ENCODE measurements at regions not wholly inside any gene's neighbourhood (a gene's known extent, or its start where the extent isn't known, plus 50 kb on each side); places are given as distances from the start of the nearest gene placed in this dataset.

DNA sequence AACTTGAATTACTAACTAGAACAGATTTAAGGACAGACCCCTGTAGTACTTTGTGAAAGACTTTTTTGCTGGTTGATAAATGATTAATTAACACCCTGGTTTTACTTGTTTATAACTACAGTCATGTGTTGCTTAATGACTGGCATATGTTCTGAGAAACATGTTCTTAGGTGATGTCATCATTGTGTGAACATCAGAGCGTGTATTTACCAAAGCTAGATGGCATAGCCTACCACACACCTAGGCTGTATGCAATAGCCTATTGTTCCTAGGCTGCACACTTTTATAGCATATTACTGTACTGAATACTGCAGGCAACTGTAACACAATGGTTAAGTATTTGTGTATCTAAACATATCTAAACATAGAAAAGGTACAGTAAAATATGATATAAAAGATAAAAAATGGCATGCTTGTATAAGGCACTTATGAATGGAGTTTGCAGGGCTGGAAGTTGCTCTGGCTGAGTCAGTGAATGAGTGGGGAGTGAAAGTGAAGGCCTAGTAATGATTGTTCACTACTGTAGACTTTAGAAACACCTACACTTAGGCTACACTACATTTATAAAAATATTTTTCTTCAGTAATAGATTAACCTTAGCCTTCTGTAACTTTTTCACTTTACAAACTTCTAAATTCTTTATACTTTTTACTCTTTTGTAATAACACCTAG is 260.3 kb downstream of the KCNRG start:
- ChIA-PET CTCF (no interaction called here), POLR2A (no interaction called here)
- H3K27ac ChIP-seq (ENCODE audit: low read length in 2 of 2), result no peak overlapping the region
- TF ChIP-seq CTCF (IDR thresholded peaks at IDR 0.05) (no peak), EZH2 (IDR thresholded peaks at IDR 0.05; ENCODE audit: borderline replicate concordance, insufficient read depth, low read depth, low read length, poor library complexity, severe bottlenecking) (no peak)
- H3K4me2 ChIP-seq (replicated peaks; ENCODE audit: low read depth, low read length, poor library complexity, severe bottlenecking), result no peak overlapping the region
- H3K4me1 ChIP-seq (ENCODE audit: control insufficient read depth in 2 of 2, insufficient read depth in 2 of 2, low read length in 2 of 2), result no peaks in the 10 kb centered on the region
- Mint-ChIP-seq H3K27ac (no peak overlapping the region), H3K4me1 (peaks cover 5% of the 10 kb centered on the region), H3K9me3 (ENCODE audit: insufficient read depth) (no peaks in the 10 kb centered on the region), H3K27me3 (no peaks in the 10 kb centered on the region), H3K4me3 (no peak overlapping the region)
- intact Hi-C loops (cut with micrococcal nuclease), result no loop called here
- ATAC-seq (ENCODE audit: low read depth) (no peak), DNase-seq (no peak)
- no peaks in the 10 kb centered on the region for H3K9me3 ChIP-seq (ENCODE audit: control extremely low read depth in 1 of 3, control insufficient read depth in 2 of 3, insufficient read depth in 1 of 3, low read length in 2 of 3)
- H3K79me2 ChIP-seq (ENCODE audit: control insufficient read depth, insufficient read depth, low read length), result no peaks in the 10 kb centered on the region
- H2AFZ ChIP-seq (ENCODE audit: insufficient read depth, low read depth, low read length, poor library complexity, severe bottlenecking), result no peak overlapping the region
- H3K9ac ChIP-seq (ENCODE audit: low read length), result no peak overlapping the region
- no CpG with 5 or more reads among the region's 1 CpG for WGBS (ENCODE audit: insufficient coverage)
- no peaks in the 10 kb centered on the region for H4K20me1 ChIP-seq (ENCODE audit: control insufficient read depth, insufficient read depth, low read length, poor library complexity, severe bottlenecking)
- no peak overlapping the region for H3K4me3 ChIP-seq (ENCODE audit: control extremely low read depth in 1 of 5, extremely low read depth in 1 of 5, insufficient read depth in 1 of 5, low read depth in 2 of 5, low read length in 4 of 5)
- H3K27me3 ChIP-seq (replicated peaks in 1 of 4; ENCODE audit: control extremely low read depth in 1 of 4, control insufficient read depth in 3 of 4, insufficient read depth in 4 of 4, low read length in 3 of 4), result no peaks in the 10 kb centered on the region
- no peaks in the 10 kb centered on the region for H3K36me3 ChIP-seq (replicated peaks in 1 of 2; ENCODE audit: control extremely low read depth in 1 of 2, control insufficient read depth in 1 of 2, extremely low read depth in 1 of 2, insufficient read depth in 2 of 2, low read length in 1 of 2)

DNA sequence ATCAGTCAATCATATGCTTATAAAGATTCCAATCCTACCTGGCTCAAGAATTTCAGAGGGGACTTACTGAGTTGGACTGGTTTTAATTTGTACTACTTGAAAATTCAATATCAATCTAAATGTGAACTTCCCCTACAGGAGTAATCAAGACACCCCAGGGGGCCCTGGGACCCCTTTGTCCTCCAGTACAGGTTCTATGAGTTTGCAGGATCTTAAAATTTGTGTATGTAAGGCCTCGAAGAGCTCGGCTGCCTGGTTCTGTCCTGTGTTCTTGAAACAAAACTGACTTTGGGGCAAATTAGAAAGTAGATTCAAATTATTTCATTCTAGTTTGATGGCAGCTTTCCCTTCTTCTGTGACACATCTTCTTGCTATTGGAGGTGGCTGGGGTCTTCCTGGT is 261.3 kb downstream of the KCNRG start:
- H3K4me3 ChIP-seq (ENCODE audit: control extremely low read depth in 1 of 5, extremely low read depth in 1 of 5, insufficient read depth in 1 of 5, low read depth in 2 of 5, low read length in 4 of 5), result no peak overlapping the region
- no peaks in the 10 kb centered on the region for H3K4me1 ChIP-seq (ENCODE audit: control insufficient read depth in 2 of 2, insufficient read depth in 2 of 2, low read length in 2 of 2)
- Mint-ChIP-seq H3K4me1 (no peaks in the 10 kb centered on the region), H3K27ac (no peak overlapping the region), H3K27me3 (no peaks in the 10 kb centered on the region), H3K4me3 (no peak overlapping the region), H3K9me3 (ENCODE audit: insufficient read depth) (no peaks in the 10 kb centered on the region)
- H3K36me3 ChIP-seq (replicated peaks in 1 of 2; ENCODE audit: control extremely low read depth in 1 of 2, control insufficient read depth in 1 of 2, extremely low read depth in 1 of 2, insufficient read depth in 2 of 2, low read length in 1 of 2), result no peaks in the 10 kb centered on the region
- no peak overlapping the region for H3K27ac ChIP-seq (ENCODE audit: low read length in 2 of 2)
- intact Hi-C loops (cut with micrococcal nuclease), result no loop called here
- TF ChIP-seq CTCF (IDR thresholded peaks at IDR 0.05), result no peak
- no peak for TF ChIP-seq EZH2 (IDR thresholded peaks at IDR 0.05; ENCODE audit: borderline replicate concordance, insufficient read depth, low read depth, low read length, poor library complexity, severe bottlenecking)
- no peak overlapping the region for H3K9ac ChIP-seq (ENCODE audit: low read length)
- no peak for ATAC-seq (ENCODE audit: low read depth)
- H3K9me3 ChIP-seq (ENCODE audit: control extremely low read depth in 1 of 3, control insufficient read depth in 2 of 3, insufficient read depth in 1 of 3, low read length in 2 of 3), result no peaks in the 10 kb centered on the region
- DNase-seq, result no peak
- no peaks in the 10 kb centered on the region for H4K20me1 ChIP-seq (ENCODE audit: control insufficient read depth, insufficient read depth, low read length, poor library complexity, severe bottlenecking)
- POLR2A ChIA-PET, result no interaction called here
- 100% methylated on average over 1 of the region's 2 CpGs for WGBS (ENCODE audit: insufficient coverage)
- no peak overlapping the region for H2AFZ ChIP-seq (ENCODE audit: insufficient read depth, low read depth, low read length, poor library complexity, severe bottlenecking)
- H3K4me2 ChIP-seq (replicated peaks; ENCODE audit: low read depth, low read length, poor library complexity, severe bottlenecking), result no peak overlapping the region
- H3K79me2 ChIP-seq (ENCODE audit: control insufficient read depth, insufficient read depth, low read length), result no peaks in the 10 kb centered on the region
- H3K27me3 ChIP-seq (replicated peaks in 1 of 4; ENCODE audit: control extremely low read depth in 1 of 4, control insufficient read depth in 3 of 4, insufficient read depth in 4 of 4, low read length in 3 of 4), result no peaks in the 10 kb centered on the region
- CTCF ChIA-PET, result no interaction called here
